Brain microvascular endothelial cell (primary cell): ENCODE measurements at regions not wholly inside any gene's neighbourhood (a gene's known extent, or its start where the extent isn't known, plus 50 kb on each side); places are given as distances from the start of the nearest gene placed in this dataset.

Experiments used
- DNase-seq: peaks from one replicate; pipeline ENCODE4 v3.0.0-alpha.2; 2020
- H3K27ac ChIP-seq: fragments of 250-450 bp; sonication (Bioruptor Pico); 2 replicates; pipeline ENCODE4 v1.5.1; 2020; ENCODE audit warnings: mild to moderate bottlenecking, moderate library complexity
- H3K27me3 ChIP-seq: fragments of 250-450 bp; sonication (Bioruptor Pico); replicated peaks from 2 replicates; pipeline ENCODE4 v1.5.1; 2020; ENCODE audit warnings: mild to moderate bottlenecking
- H3K36me3 ChIP-seq: fragments of 250-450 bp; sonication (Bioruptor Pico); replicated peaks from 2 replicates; pipeline ENCODE4 v1.5.1; 2020; ENCODE audit warnings: mild to moderate bottlenecking
- H3K4me3 ChIP-seq: 2 replicates; pipeline ENCODE4 v1.5.1; 2011; ENCODE audit warnings: low read depth, mild to moderate bottlenecking, control low read depth, low read length, moderate library complexity
- in situ Hi-C: cut with HindIII; loops from 2 replicates; pipeline ENCODE4 v1.10.0; 2017; ENCODE audit warnings: low sequenced_read_pairs, low pct_ligation_motif_present
- TF ChIP-seq, protein P1 (sequence below): IDR thresholded peaks from 2 replicates; pipeline ENCODE4 v1.5.1; 2011; ENCODE audit warnings: low read depth, mild to moderate bottlenecking, moderate library complexity, low read length, control low read depth, inconsistent platforms; ENCODE audit errors: missing control alignments

DNA sequence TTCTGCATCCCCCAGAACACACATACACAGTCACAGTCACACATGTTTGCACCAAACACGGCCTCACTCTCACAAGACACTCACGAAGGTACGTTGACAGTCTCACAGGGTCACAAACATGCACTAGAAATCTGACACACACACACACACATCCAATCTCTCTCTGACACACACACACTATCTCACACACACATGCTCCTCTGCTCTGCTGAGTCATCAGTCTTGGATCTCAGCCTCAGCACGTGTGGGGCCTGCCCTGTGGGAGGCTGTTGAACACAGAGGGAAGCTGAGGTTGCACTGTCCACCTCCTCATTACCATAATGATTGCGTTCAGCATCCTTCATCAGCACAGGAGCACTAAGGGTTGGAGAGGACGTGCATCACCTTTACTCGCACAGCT lies 188.8 kb downstream of the MTRR start:
- Histone ChIP-seq H3K27me3 (no peaks in the 10 kb centered on the region), H3K36me3 (no peaks in the 10 kb centered on the region), H3K4me3 (no peak overlapping the region), H3K27ac (no peak overlapping the region)
- TF ChIP-seq, protein P1, sequence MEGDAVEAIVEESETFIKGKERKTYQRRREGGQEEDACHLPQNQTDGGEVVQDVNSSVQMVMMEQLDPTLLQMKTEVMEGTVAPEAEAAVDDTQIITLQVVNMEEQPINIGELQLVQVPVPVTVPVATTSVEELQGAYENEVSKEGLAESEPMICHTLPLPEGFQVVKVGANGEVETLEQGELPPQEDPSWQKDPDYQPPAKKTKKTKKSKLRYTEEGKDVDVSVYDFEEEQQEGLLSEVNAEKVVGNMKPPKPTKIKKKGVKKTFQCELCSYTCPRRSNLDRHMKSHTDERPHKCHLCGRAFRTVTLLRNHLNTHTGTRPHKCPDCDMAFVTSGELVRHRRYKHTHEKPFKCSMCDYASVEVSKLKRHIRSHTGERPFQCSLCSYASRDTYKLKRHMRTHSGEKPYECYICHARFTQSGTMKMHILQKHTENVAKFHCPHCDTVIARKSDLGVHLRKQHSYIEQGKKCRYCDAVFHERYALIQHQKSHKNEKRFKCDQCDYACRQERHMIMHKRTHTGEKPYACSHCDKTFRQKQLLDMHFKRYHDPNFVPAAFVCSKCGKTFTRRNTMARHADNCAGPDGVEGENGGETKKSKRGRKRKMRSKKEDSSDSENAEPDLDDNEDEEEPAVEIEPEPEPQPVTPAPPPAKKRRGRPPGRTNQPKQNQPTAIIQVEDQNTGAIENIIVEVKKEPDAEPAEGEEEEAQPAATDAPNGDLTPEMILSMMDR = no peak
- in situ Hi-C loops = no loop called here
- no peak for DNase-seq

DNA sequence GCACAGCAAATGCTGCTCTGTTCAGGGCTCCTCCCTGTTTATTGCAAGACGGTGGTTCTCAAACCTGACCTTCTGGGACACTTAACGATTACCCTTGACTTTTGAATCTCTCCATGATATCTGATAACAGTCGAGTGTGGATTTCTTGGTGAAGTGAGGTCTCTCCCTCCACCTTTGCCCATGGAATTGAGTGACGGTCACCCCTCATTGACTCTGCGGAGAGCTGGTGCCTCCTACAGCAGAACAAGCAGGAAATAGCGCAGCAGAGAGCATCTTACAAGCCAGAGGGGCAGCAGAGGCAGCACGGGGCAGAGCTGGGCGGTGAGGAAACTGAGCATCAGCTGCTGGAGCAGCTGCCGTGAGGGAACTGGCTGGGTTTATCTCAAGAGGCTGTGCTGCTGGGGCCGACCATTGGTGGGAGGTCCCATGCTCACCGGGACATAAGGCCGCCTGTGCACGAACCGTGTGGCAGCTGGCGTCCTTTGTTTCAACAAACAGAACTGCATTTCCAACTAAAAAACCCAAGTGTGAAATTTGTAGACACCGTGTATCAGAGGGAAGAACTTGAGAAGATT lies 189.8 kb downstream of the MTRR start:
- in situ Hi-C loops = no loop called here
- TF ChIP-seq, protein P1 = no peak
- Histone ChIP-seq H3K36me3 (no peaks in the 10 kb centered on the region), H3K27ac (no peak overlapping the region), H3K4me3 (no peak overlapping the region), H3K27me3 (no peaks in the 10 kb centered on the region)
- DNase-seq = no peak

DNA sequence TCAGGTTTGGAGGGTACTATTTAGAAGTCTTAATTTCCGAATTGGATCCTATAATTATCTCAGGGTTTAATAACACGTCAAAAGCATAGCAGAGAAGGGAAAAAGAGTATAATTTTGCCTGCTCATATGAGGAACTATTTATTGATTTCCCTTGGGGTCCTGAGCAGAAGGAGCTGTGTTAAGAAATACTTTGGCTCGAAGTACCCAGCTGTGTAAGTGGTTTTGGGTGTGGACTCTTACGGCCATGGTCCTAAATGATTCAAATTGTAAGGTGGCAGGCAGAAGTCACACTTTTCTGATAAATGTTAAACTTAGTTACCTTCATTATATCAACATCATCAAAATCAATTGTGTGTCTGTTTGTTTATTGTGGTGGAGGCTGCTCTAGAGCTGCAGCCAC lies 190.4 kb downstream of the MTRR start:
- H3K36me3 ChIP-seq = no peaks in the 10 kb centered on the region
- TF ChIP-seq, protein P1 = no peak

DNA sequence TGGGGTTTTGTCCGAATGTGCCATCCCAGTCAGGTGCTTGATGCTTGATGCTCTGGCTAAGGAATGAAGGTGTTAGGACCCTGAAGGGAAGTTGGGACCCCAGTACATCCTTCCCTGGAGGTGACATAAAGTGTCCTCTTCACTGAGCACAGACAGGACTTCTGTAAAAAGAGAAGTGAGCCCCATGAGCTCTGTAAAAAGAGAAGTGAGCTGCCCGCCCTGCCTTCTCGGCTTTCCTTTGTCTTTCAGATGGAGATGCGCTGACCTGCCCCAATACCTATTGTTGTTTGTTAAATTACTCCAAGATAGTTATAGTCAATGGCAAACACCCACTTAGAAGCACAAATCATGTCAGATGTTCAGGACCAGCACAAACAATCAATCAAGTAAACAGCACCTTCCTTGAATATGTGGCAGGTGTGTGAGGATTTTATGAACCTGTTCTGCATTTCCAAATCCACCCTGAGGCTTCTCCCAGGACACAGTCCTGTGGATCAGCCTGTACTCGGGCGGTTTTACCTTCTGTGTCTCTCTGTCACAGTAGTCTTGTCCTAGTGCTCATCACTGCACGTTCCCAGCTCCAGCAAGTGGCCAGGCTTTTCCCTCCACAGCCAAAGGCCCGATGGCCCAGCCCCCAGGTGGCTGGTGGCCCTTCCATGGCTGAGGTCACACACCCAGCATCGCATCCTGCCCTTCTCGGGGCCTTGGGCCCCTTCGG lies 191.4 kb downstream of the MTRR start:
- H3K27me3 ChIP-seq = no peaks in the 10 kb centered on the region
- no peaks in the 10 kb centered on the region for H3K36me3 ChIP-seq
- no peak overlapping the region for H3K4me3 ChIP-seq
- TF ChIP-seq, protein P1 = no peak
- DNase-seq = no peak
- no peak overlapping the region for H3K27ac ChIP-seq
- in situ Hi-C loops = no loop called here

More for the DNA sequence above, 190.4 kb downstream of the MTRR start:
- no peak for DNase-seq
- Histone ChIP-seq H3K27me3 (no peaks in the 10 kb centered on the region), H3K4me3 (no peak overlapping the region), H3K27ac (no peak overlapping the region)
- in situ Hi-C loops = no loop called here

DNA sequence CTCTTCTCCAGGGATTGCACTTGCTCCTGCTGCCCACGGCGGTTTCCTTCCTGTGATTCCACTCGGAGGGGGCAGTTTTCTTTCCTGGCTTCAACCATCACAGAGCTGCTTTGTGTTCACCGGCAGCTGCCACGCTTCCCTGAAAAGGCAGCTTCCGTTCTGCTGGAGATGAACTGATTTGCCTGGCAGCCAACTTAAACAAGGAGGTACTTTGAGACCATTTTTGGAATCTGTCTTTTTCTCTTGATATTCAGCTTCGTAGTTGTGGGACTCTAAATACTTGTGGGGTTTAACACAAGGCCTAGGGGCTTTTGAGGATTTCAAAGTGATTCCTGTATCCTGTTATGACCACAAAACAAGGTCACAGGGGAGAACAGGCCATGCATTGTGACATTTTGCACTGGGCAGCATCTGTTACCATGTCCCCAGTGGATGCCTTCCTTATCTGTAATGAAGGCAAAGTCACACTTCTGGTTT lies 192.0 kb downstream of the MTRR start:
- Histone ChIP-seq H3K36me3 (no peaks in the 10 kb centered on the region), H3K27me3 (no peaks in the 10 kb centered on the region), H3K27ac (no peak overlapping the region), H3K4me3 (no peak overlapping the region)
- in situ Hi-C loops = no loop called here
- TF ChIP-seq, protein P1 = no peak
- no peak for DNase-seq
